Astrocyte of the spinal cord (primary cell): ENCODE measurements at regions not wholly inside any gene's neighbourhood (a gene's known extent, or its start where the extent isn't known, plus 50 kb on each side); places are given as distances from the start of the nearest gene placed in this dataset.

ENCODE experiments used
- DNase-seq: peaks from one replicate; pipeline ENCODE4 v3.0.0; 2011; ENCODE audit warnings: low read depth, low spot score
- H3K4me3 ChIP-seq: 2 replicates; pipeline ENCODE4 v1.5.1; 2011; ENCODE audit warnings: low read depth, mild to moderate bottlenecking, low read length, moderate library complexity
- CTCF ChIP-seq: IDR thresholded peaks from 2 replicates; pipeline ENCODE4 v1.5.1; 2012; ENCODE audit warnings: low read depth, mild to moderate bottlenecking, low read length, inconsistent platforms
- in situ Hi-C: cut with HindIII; loops from 2 replicates; pipeline ENCODE4 v1.10.0; 2017; ENCODE audit warnings: low sequenced_read_pairs

DNA sequence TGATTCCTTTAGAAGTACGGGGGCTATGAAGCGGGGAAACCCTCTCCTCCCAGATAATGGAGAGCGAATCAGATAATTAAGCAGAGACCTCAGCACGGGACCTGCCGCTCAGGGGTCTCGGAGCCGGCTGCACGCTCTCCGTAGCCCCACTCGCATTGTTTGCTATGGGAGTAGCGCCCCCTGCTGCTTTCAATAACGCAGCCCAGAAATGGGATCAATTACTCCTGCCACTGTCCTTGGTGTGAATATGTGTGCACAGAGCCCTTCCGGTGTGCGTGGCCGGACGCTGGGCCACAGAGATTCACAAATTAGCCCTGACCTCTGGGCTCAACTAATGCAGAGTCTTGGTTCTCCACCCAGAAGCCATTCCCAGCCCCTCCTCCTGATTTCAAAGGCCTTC is 76.4 kb upstream of the TMEM132C start:
- no peak overlapping the region for H3K4me3 ChIP-seq
- in situ Hi-C loops, result no loop called here
- no peak for DNase-seq
- no peak for TF ChIP-seq CTCF

DNA sequence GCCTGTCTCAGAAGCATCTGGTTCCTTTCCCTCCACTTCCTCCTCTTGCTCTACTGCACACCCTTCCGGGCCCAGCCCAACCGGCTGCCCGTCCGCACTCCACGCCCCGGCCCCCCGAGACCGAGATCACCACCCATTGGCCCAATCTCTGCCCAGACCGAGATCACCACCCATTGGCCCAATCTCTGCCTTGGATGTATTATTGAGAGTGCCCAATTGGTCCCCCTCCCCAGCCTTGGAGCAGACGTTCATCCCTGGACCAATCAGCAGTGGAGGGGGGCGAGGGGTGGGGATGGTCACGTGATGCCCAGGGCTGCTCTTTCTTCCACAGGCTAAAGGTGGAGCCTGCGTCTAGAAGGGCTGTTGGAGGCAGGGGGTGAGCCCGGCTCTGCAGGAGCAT is 75.6 kb upstream of the TMEM132C start:
- no peak overlapping the region for H3K4me3 ChIP-seq
- in situ Hi-C loops, result no loop called here
- no peak for DNase-seq
- no peak for TF ChIP-seq CTCF

GRCh38 chr12:128204711-128205110 is 62.3 kb upstream of the TMEM132C start:
- in situ Hi-C loops, result no loop called here
- TF ChIP-seq CTCF, result no peak
- no peak overlapping the region for H3K4me3 ChIP-seq
- DNase-seq, result no peak

- no peak overlapping the region for H3K4me3 ChIP-seq
- no peak for DNase-seq
- in situ Hi-C loops, result no loop called here
- TF ChIP-seq CTCF, result no peak
Measured at GRCh38 chr12:128205145-128205544, 61.8 kb upstream of the TMEM132C start.

GRCh38 chr12:128205758-128206157 is 61.2 kb upstream of the TMEM132C start:
- DNase-seq, result no peak
- TF ChIP-seq CTCF, result no peak
- no peak overlapping the region for H3K4me3 ChIP-seq
- in situ Hi-C loops, result no loop called here
